ENCODE measurements at regions not wholly inside any gene's neighbourhood (a gene's known extent, or its start where the extent isn't known, plus 50 kb on each side); places are given as distances from the start of the nearest gene placed in this dataset.

DNA sequence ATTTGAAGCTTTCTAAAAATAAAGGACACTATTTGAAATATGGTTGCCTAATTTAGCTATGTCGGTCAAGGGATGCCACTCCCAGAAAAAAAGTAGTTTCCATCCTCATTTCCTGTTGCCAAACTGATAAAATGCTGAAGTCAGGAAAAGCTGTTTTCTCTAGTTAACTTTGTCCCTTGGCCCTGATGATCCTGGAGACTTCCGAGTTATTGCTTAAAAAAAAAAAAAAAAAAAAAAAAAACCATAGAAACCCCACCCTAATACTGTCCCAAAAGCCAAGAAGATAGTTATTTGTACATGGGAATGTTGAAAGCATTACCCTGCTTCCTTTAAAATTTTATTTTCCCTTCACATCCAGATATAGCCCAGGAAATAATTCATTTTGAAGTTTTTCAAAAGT is 236.7 kb downstream of the SOD2 start:
- H3K27ac ChIP-seq (ENCODE audit: low read depth, low read length) = no peak overlapping the region
- no peaks in the 10 kb centered on the region for H3K9me3 ChIP-seq (ENCODE audit: control insufficient read depth, insufficient read depth, low read length)
- no peaks in the 10 kb centered on the region for H3K27me3 ChIP-seq (ENCODE audit: control insufficient read depth, low read length)
- H3F3A ChIP-seq (ENCODE audit: control insufficient read depth, insufficient read depth) = no peaks in the 10 kb centered on the region
- no peak overlapping the region for H3K4me2 ChIP-seq (ENCODE audit: low read length)
- H3K4me1 ChIP-seq (ENCODE audit: control insufficient read depth, low read length) = peaks cover 25% of the 10 kb centered on the region
- no peaks in the 10 kb centered on the region for H3K9me2 ChIP-seq (replicated peaks; ENCODE audit: control insufficient read depth, low read length)
- no peaks in the 10 kb centered on the region for H4K20me1 ChIP-seq (ENCODE audit: control insufficient read depth, insufficient read depth, low read depth, low read length)
- no peaks in the 10 kb centered on the region for H3K36me3 ChIP-seq (ENCODE audit: control insufficient read depth, low read length)
- TF ChIP-seq CTCF (IDR thresholded peaks at IDR 0.05; ENCODE audit: low read depth, low read length, poor library complexity, severe bottlenecking) = no peak
- TF ChIP-seq EZH2phosphoT487 (IDR thresholded peaks at IDR 0.05; ENCODE audit: borderline replicate concordance, low read length) = no peak
- no peaks in the 10 kb centered on the region for H3K79me2 ChIP-seq (ENCODE audit: control insufficient read depth, low read length)
- no peak overlapping the region for H3K4me3 ChIP-seq (ENCODE audit: low read length)

- H3F3A ChIP-seq (ENCODE audit: control insufficient read depth, insufficient read depth) = no peaks in the 10 kb centered on the region
- H3K9me2 ChIP-seq (replicated peaks; ENCODE audit: control insufficient read depth, low read length) = no peaks in the 10 kb centered on the region
- H3K4me3 ChIP-seq (ENCODE audit: low read length) = no peak overlapping the region
- H4K20me1 ChIP-seq (ENCODE audit: control insufficient read depth, insufficient read depth, low read depth, low read length) = no peaks in the 10 kb centered on the region
- H3K36me3 ChIP-seq (ENCODE audit: control insufficient read depth, low read length) = no peaks in the 10 kb centered on the region
- no peak for TF ChIP-seq EZH2phosphoT487 (IDR thresholded peaks at IDR 0.05; ENCODE audit: borderline replicate concordance, low read length)
- TF ChIP-seq CTCF (IDR thresholded peaks at IDR 0.05; ENCODE audit: low read depth, low read length, poor library complexity, severe bottlenecking) = no peak
- H3K4me2 ChIP-seq (ENCODE audit: low read length) = no peak overlapping the region
- H3K79me2 ChIP-seq (ENCODE audit: control insufficient read depth, low read length) = no peaks in the 10 kb centered on the region
- H3K27me3 ChIP-seq (ENCODE audit: control insufficient read depth, low read length) = no peaks in the 10 kb centered on the region
- no peak overlapping the region for H3K27ac ChIP-seq (ENCODE audit: low read depth, low read length)
- H3K9me3 ChIP-seq (ENCODE audit: control insufficient read depth, insufficient read depth, low read length) = no peaks in the 10 kb centered on the region
- peaks cover 19% of the 10 kb centered on the region for H3K4me1 ChIP-seq (ENCODE audit: control insufficient read depth, low read length)
Measured at GRCh38 chr6:159455700-159456274, 237.3 kb downstream of the SOD2 start.

GRCh38 chr6:159450815-159451465 is 242.1 kb downstream of the SOD2 start:
- Histone ChIP-seq H4K20me1 (ENCODE audit: control insufficient read depth, insufficient read depth, low read depth, low read length) (no peaks in the 10 kb centered on the region), H3K9me2 (replicated peaks; ENCODE audit: control insufficient read depth, low read length) (no peaks in the 10 kb centered on the region), H3K36me3 (ENCODE audit: control insufficient read depth, low read length) (no peaks in the 10 kb centered on the region), H3K4me2 (ENCODE audit: low read length) (no peak overlapping the region), H3K79me2 (ENCODE audit: control insufficient read depth, low read length) (no peaks in the 10 kb centered on the region), H3K27ac (ENCODE audit: low read depth, low read length) (no peak overlapping the region), H3F3A (ENCODE audit: control insufficient read depth, insufficient read depth) (no peaks in the 10 kb centered on the region), H3K27me3 (ENCODE audit: control insufficient read depth, low read length) (peaks cover 11% of the 10 kb centered on the region; the same call in 1 of the 2 replicates), H3K4me1 (ENCODE audit: control insufficient read depth, low read length) (peaks cover under 1% of the 10 kb centered on the region; the same call in 1 of the 2 replicates), H3K4me3 (ENCODE audit: low read length) (no peak overlapping the region), H3K9me3 (ENCODE audit: control insufficient read depth, insufficient read depth, low read length) (no peaks in the 10 kb centered on the region)
- TF ChIP-seq CTCF (IDR thresholded peaks at IDR 0.05; ENCODE audit: low read depth, low read length, poor library complexity, severe bottlenecking) (no peak), EZH2phosphoT487 (IDR thresholded peaks at IDR 0.05; ENCODE audit: borderline replicate concordance, low read length) (no peak)
